ENCODE measurements at regions not wholly inside any gene's neighbourhood (a gene's known extent, or its start where the extent isn't known, plus 50 kb on each side); places are given as distances from the start of the nearest gene placed in this dataset.

DNA sequence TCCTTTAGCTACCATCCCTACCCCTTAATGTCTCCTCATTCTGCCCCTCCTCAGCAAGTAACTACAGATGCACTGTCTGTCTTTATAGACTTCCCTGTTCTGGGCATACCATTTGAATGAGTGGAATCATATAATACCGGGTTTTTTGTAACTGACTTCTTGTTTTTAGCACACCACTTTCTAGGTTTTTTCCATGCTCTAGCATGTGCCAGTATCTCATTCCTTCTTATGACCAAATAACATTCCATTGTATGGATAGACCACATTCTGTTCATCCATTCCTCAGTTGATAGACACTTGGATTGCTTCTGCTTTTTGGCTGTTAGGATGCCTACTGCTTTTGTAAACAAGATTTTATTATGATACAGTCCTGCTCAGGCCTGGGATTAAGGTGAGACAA is 154.7 kb downstream of the TSN start:
- H3K27me3 ChIP-seq (ENCODE audit: control insufficient read depth in 3 of 3, insufficient read depth in 3 of 3, low read length in 2 of 3), result no peaks in the 10 kb centered on the region
- 84 to 95% methylated on average over 1 of the region's 1 CpG for WGBS, 2 donors
- no peak for ATAC-seq (ENCODE audit: insufficient read depth, low FRiP score)

DNA sequence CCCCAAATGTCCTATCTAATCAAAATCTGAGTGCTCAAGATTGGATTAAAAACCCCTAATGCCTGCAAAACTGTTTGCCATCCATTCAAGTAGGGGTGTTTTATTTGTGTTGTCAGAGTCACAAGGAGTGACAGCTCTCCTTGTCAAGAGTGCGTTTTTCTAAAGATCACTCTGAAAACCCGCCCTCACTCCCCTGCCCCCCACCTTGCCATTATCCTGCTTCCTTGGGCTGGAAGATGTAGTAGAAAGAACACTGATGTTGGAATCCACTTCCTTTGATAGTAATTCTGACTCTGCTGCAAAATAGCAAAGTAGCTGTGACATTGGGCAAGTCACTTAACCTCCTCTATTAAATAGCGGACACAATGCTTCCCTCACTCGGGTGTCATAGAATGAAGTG is 155.6 kb downstream of the TSN start:
- no peak for ATAC-seq (ENCODE audit: insufficient read depth, low FRiP score)
- Histone ChIP-seq H3K4me3 (no peak overlapping the region), H3K27me3 (ENCODE audit: control insufficient read depth in 3 of 3, insufficient read depth in 3 of 3, low read length in 2 of 3) (no peaks in the 10 kb centered on the region), H3K36me3 (ENCODE audit: control insufficient read depth in 4 of 4, insufficient read depth in 4 of 4, low read length in 4 of 4) (no peaks in the 10 kb centered on the region), H3K9me3 (ENCODE audit: control insufficient read depth in 4 of 4, insufficient read depth in 3 of 4, low read length in 3 of 4) (peaks cover 0 to 4% (median 0%) of the 10 kb centered on the region in 4 donors), H3K9ac (ENCODE audit: insufficient read depth in 1 of 2, low read length in 2 of 2) (no peak overlapping the region), H3K4me1 (ENCODE audit: control insufficient read depth in 5 of 5, insufficient read depth in 5 of 5, low read length in 5 of 5) (no peaks in the 10 kb centered on the region), H3K27ac (ENCODE audit: low read depth in 1 of 2, low read length in 1 of 2) (no peak overlapping the region)
- TF ChIP-seq, protein P1, sequence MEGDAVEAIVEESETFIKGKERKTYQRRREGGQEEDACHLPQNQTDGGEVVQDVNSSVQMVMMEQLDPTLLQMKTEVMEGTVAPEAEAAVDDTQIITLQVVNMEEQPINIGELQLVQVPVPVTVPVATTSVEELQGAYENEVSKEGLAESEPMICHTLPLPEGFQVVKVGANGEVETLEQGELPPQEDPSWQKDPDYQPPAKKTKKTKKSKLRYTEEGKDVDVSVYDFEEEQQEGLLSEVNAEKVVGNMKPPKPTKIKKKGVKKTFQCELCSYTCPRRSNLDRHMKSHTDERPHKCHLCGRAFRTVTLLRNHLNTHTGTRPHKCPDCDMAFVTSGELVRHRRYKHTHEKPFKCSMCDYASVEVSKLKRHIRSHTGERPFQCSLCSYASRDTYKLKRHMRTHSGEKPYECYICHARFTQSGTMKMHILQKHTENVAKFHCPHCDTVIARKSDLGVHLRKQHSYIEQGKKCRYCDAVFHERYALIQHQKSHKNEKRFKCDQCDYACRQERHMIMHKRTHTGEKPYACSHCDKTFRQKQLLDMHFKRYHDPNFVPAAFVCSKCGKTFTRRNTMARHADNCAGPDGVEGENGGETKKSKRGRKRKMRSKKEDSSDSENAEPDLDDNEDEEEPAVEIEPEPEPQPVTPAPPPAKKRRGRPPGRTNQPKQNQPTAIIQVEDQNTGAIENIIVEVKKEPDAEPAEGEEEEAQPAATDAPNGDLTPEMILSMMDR (IDR thresholded peaks at IDR 0.05; ENCODE audit: control extremely low read depth, extremely low read depth), result no peak
- no peak for DNase-seq
- WGBS, 2 donors, result 67 to 82% methylated on average over 4 of the region's 4 CpGs

More for the DNA sequence above, 154.7 kb downstream of the TSN start:
- Histone ChIP-seq H3K9ac (ENCODE audit: insufficient read depth in 1 of 2, low read length in 2 of 2) (no peak overlapping the region), H3K9me3 (ENCODE audit: control insufficient read depth in 4 of 4, insufficient read depth in 3 of 4, low read length in 3 of 4) (peaks cover 0 to 4% (median 0%) of the 10 kb centered on the region in 4 donors), H3K27ac (ENCODE audit: low read depth in 1 of 2, low read length in 1 of 2) (no peak overlapping the region), H3K4me3 (no peak overlapping the region), H3K4me1 (ENCODE audit: control insufficient read depth in 5 of 5, insufficient read depth in 5 of 5, low read length in 5 of 5) (no peaks in the 10 kb centered on the region), H3K36me3 (ENCODE audit: control insufficient read depth in 4 of 4, insufficient read depth in 4 of 4, low read length in 4 of 4) (no peaks in the 10 kb centered on the region)
- DNase-seq, result no peak
- TF ChIP-seq, protein P1 (IDR thresholded peaks at IDR 0.05; ENCODE audit: control extremely low read depth, extremely low read depth), result no peak

DNA sequence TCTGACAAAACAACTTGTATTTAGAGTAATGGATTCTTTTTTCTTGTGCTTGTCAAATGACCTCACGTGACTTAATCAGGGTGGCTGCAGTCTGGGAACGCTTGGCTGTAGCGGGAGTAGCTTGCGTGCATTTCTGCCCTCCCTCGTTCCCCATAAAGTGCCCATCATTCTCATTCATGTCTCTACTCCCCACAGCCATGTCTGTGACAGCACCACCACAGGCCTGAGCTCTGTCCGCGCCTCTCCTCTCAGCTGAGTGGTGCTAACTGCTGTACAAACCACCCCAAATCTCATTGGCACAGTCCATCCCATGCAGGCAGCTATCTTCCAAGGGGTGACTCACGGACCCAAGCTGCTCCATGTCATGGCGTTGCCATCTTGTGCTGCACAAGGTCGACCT is 161.7 kb downstream of the TSN start:
- TF ChIP-seq, protein P1 (IDR thresholded peaks at IDR 0.05; ENCODE audit: control extremely low read depth, extremely low read depth), result no peak
- no peak overlapping the region for H3K4me3 ChIP-seq
- DNase-seq (no peak), ATAC-seq (ENCODE audit: insufficient read depth, low FRiP score) (no peak)
- H3K4me1 ChIP-seq (ENCODE audit: control insufficient read depth in 5 of 5, insufficient read depth in 5 of 5, low read length in 5 of 5), result no peaks in the 10 kb centered on the region
- no peaks in the 10 kb centered on the region for H3K36me3 ChIP-seq (ENCODE audit: control insufficient read depth in 4 of 4, insufficient read depth in 4 of 4, low read length in 4 of 4)
- no peak overlapping the region for H3K27ac ChIP-seq (ENCODE audit: low read depth in 1 of 2, low read length in 1 of 2)
- peaks cover 0 to 6% (median 0%) of the 10 kb centered on the region in 4 donors for H3K9me3 ChIP-seq (ENCODE audit: control insufficient read depth in 4 of 4, insufficient read depth in 3 of 4, low read length in 3 of 4)
- no peak overlapping the region for H3K9ac ChIP-seq (ENCODE audit: insufficient read depth in 1 of 2, low read length in 2 of 2)
- 82 to 92% methylated on average over 10 of the region's 10 CpGs for WGBS, 2 donors
- no peaks in the 10 kb centered on the region for H3K27me3 ChIP-seq (ENCODE audit: control insufficient read depth in 3 of 3, insufficient read depth in 3 of 3, low read length in 2 of 3)

DNA sequence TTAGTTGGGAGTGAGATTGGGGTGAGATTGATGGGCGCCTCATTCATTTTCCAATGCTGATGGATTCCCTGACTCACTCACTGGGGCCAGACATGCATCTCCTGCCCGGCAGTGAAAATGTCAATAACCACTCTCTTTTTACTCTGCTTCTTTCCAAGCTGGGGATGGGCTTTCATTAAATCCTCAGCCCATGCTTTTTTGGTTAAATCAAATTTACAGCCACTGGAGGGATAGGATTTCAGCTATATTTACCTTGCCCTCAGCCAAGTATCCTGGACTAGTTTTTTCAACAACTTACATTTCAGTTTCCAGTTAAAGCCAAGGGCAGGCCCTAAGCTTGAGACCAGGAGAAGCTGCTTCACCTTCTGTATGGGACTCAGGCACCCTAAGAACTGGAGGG is 162.8 kb downstream of the TSN start:
- Histone ChIP-seq H3K9ac (ENCODE audit: insufficient read depth in 1 of 2, low read length in 2 of 2) (no peak overlapping the region), H3K27ac (ENCODE audit: low read depth in 1 of 2, low read length in 1 of 2) (no peak overlapping the region), H3K4me1 (ENCODE audit: control insufficient read depth in 5 of 5, insufficient read depth in 5 of 5, low read length in 5 of 5) (no peaks in the 10 kb centered on the region), H3K27me3 (ENCODE audit: control insufficient read depth in 3 of 3, insufficient read depth in 3 of 3, low read length in 2 of 3) (no peaks in the 10 kb centered on the region), H3K36me3 (ENCODE audit: control insufficient read depth in 4 of 4, insufficient read depth in 4 of 4, low read length in 4 of 4) (no peaks in the 10 kb centered on the region), H3K4me3 (no peak overlapping the region), H3K9me3 (ENCODE audit: control insufficient read depth in 4 of 4, insufficient read depth in 3 of 4, low read length in 3 of 4) (peaks cover 0 to 6% (median 0%) of the 10 kb centered on the region in 4 donors)
- ATAC-seq (ENCODE audit: insufficient read depth, low FRiP score), result no peak
- 86 to 95% methylated on average over 2 of the region's 2 CpGs for WGBS, 2 donors
- no peak for DNase-seq
- TF ChIP-seq, protein P1 (IDR thresholded peaks at IDR 0.05; ENCODE audit: control extremely low read depth, extremely low read depth), result no peak
